ENCODE measurements at regions not wholly inside any gene's neighbourhood (a gene's known extent, or its start where the extent isn't known, plus 50 kb on each side); places are given as distances from the start of the nearest gene placed in this dataset.

GRCh38 chr18:8969639-8970390, 132.7 kb upstream of the NDUFV2 start:
- Histone ChIP-seq H3K9ac (ENCODE audit: low read depth in 1 of 2, low read length in 2 of 2) (no peak overlapping the region), H3K36me3 (ENCODE audit: control insufficient read depth in 2 of 2, insufficient read depth in 2 of 2, low read length in 2 of 2) (no peaks in the 10 kb centered on the region), H3K27me3 (ENCODE audit: control insufficient read depth in 2 of 2, insufficient read depth in 2 of 2, low read length in 2 of 2) (no peaks in the 10 kb centered on the region), H3K4me3 (ENCODE audit: low read length in 2 of 2) (no peak overlapping the region), H3K9me3 (ENCODE audit: control insufficient read depth in 2 of 2, low read length in 2 of 2) (no peaks in the 10 kb centered on the region), H3K27ac (ENCODE audit: low read depth in 2 of 2, low read length in 2 of 2) (no peak overlapping the region), H3K4me1 (ENCODE audit: control insufficient read depth in 2 of 2, insufficient read depth in 2 of 2, low read length in 2 of 2) (no peaks in the 10 kb centered on the region)

- Histone ChIP-seq H3K4me3 (ENCODE audit: low read length in 2 of 2) (no peak overlapping the region), H3K36me3 (ENCODE audit: control insufficient read depth in 2 of 2, insufficient read depth in 2 of 2, low read length in 2 of 2) (no peaks in the 10 kb centered on the region), H3K9ac (ENCODE audit: low read depth in 1 of 2, low read length in 2 of 2) (no peak overlapping the region), H3K9me3 (ENCODE audit: control insufficient read depth in 2 of 2, low read length in 2 of 2) (no peaks in the 10 kb centered on the region), H3K27me3 (ENCODE audit: control insufficient read depth in 2 of 2, insufficient read depth in 2 of 2, low read length in 2 of 2) (no peaks in the 10 kb centered on the region), H3K27ac (ENCODE audit: low read depth in 2 of 2, low read length in 2 of 2) (no peak overlapping the region), H3K4me1 (ENCODE audit: control insufficient read depth in 2 of 2, insufficient read depth in 2 of 2, low read length in 2 of 2) (no peaks in the 10 kb centered on the region)
These were observed 131.7 kb upstream of the NDUFV2 start for GRCh38 chr18:8970843-8971242.

- Histone ChIP-seq H3K9ac (ENCODE audit: low read depth in 1 of 2, low read length in 2 of 2) (no peak overlapping the region), H3K27ac (ENCODE audit: low read depth in 2 of 2, low read length in 2 of 2) (no peak overlapping the region), H3K4me1 (ENCODE audit: control insufficient read depth in 2 of 2, insufficient read depth in 2 of 2, low read length in 2 of 2) (no peaks in the 10 kb centered on the region), H3K4me3 (ENCODE audit: low read length in 2 of 2) (no peak overlapping the region), H3K27me3 (ENCODE audit: control insufficient read depth in 2 of 2, insufficient read depth in 2 of 2, low read length in 2 of 2) (no peaks in the 10 kb centered on the region), H3K9me3 (ENCODE audit: control insufficient read depth in 2 of 2, low read length in 2 of 2) (no peaks in the 10 kb centered on the region), H3K36me3 (ENCODE audit: control insufficient read depth in 2 of 2, insufficient read depth in 2 of 2, low read length in 2 of 2) (no peaks in the 10 kb centered on the region)
These were observed 130.4 kb upstream of the NDUFV2 start for GRCh38 chr18:8972116-8972515.

GRCh38 chr18:8974279-8974678, 128.2 kb upstream of the NDUFV2 start:
- Histone ChIP-seq H3K36me3 (ENCODE audit: control insufficient read depth in 2 of 2, insufficient read depth in 2 of 2, low read length in 2 of 2) (no peaks in the 10 kb centered on the region), H3K9ac (ENCODE audit: low read depth in 1 of 2, low read length in 2 of 2) (no peak overlapping the region), H3K27ac (ENCODE audit: low read depth in 2 of 2, low read length in 2 of 2) (peak overlapping the region in 1 of 2 donors; percentile 14), H3K4me3 (ENCODE audit: low read length in 2 of 2) (no peak overlapping the region), H3K27me3 (ENCODE audit: control insufficient read depth in 2 of 2, insufficient read depth in 2 of 2, low read length in 2 of 2) (no peaks in the 10 kb centered on the region), H3K9me3 (ENCODE audit: control insufficient read depth in 2 of 2, low read length in 2 of 2) (no peaks in the 10 kb centered on the region), H3K4me1 (ENCODE audit: control insufficient read depth in 2 of 2, insufficient read depth in 2 of 2, low read length in 2 of 2) (no peaks in the 10 kb centered on the region)

GRCh38 chr18:8974696-8975095, 127.8 kb upstream of the NDUFV2 start:
- H3K9ac ChIP-seq (ENCODE audit: low read depth in 1 of 2, low read length in 2 of 2): no peak overlapping the region
- no peaks in the 10 kb centered on the region for H3K36me3 ChIP-seq (ENCODE audit: control insufficient read depth in 2 of 2, insufficient read depth in 2 of 2, low read length in 2 of 2)
- no peaks in the 10 kb centered on the region for H3K27me3 ChIP-seq (ENCODE audit: control insufficient read depth in 2 of 2, insufficient read depth in 2 of 2, low read length in 2 of 2)
- H3K9me3 ChIP-seq (ENCODE audit: control insufficient read depth in 2 of 2, low read length in 2 of 2): no peaks in the 10 kb centered on the region
- H3K27ac ChIP-seq (ENCODE audit: low read depth in 2 of 2, low read length in 2 of 2): peak overlapping the region in 1 of 2 donors; percentile 14
- H3K4me3 ChIP-seq (ENCODE audit: low read length in 2 of 2): no peak overlapping the region
- no peaks in the 10 kb centered on the region for H3K4me1 ChIP-seq (ENCODE audit: control insufficient read depth in 2 of 2, insufficient read depth in 2 of 2, low read length in 2 of 2)

- H3K9me3 ChIP-seq (ENCODE audit: control insufficient read depth in 2 of 2, low read length in 2 of 2): no peaks in the 10 kb centered on the region
- no peaks in the 10 kb centered on the region for H3K27me3 ChIP-seq (ENCODE audit: control insufficient read depth in 2 of 2, insufficient read depth in 2 of 2, low read length in 2 of 2)
- H3K27ac ChIP-seq (ENCODE audit: low read depth in 2 of 2, low read length in 2 of 2): no peak overlapping the region
- no peaks in the 10 kb centered on the region for H3K36me3 ChIP-seq (ENCODE audit: control insufficient read depth in 2 of 2, insufficient read depth in 2 of 2, low read length in 2 of 2)
- no peak overlapping the region for H3K9ac ChIP-seq (ENCODE audit: low read depth in 1 of 2, low read length in 2 of 2)
- H3K4me3 ChIP-seq (ENCODE audit: low read length in 2 of 2): no peak overlapping the region
- peaks cover 0 to 2% of the 10 kb centered on the region in 2 donors for H3K4me1 ChIP-seq (ENCODE audit: control insufficient read depth in 2 of 2, insufficient read depth in 2 of 2, low read length in 2 of 2)
These were observed 126.9 kb upstream of the NDUFV2 start for GRCh38 chr18:8975624-8976023.

- Histone ChIP-seq H3K9ac (ENCODE audit: low read depth in 1 of 2, low read length in 2 of 2) (no peak overlapping the region), H3K4me3 (ENCODE audit: low read length in 2 of 2) (no peak overlapping the region), H3K9me3 (ENCODE audit: control insufficient read depth in 2 of 2, low read length in 2 of 2) (no peaks in the 10 kb centered on the region), H3K36me3 (ENCODE audit: control insufficient read depth in 2 of 2, insufficient read depth in 2 of 2, low read length in 2 of 2) (no peaks in the 10 kb centered on the region), H3K27me3 (ENCODE audit: control insufficient read depth in 2 of 2, insufficient read depth in 2 of 2, low read length in 2 of 2) (no peaks in the 10 kb centered on the region), H3K4me1 (ENCODE audit: control insufficient read depth in 2 of 2, insufficient read depth in 2 of 2, low read length in 2 of 2) (peaks cover 0 to 2% of the 10 kb centered on the region in 2 donors), H3K27ac (ENCODE audit: low read depth in 2 of 2, low read length in 2 of 2) (no peak overlapping the region)
These were observed 125.9 kb upstream of the NDUFV2 start for GRCh38 chr18:8976606-8977005.

- Histone ChIP-seq H3K27ac (ENCODE audit: low read depth in 2 of 2, low read length in 2 of 2) (no peak overlapping the region), H3K36me3 (ENCODE audit: control insufficient read depth in 2 of 2, insufficient read depth in 2 of 2, low read length in 2 of 2) (no peaks in the 10 kb centered on the region), H3K9me3 (ENCODE audit: control insufficient read depth in 2 of 2, low read length in 2 of 2) (no peaks in the 10 kb centered on the region), H3K4me3 (ENCODE audit: low read length in 2 of 2) (no peak overlapping the region), H3K27me3 (ENCODE audit: control insufficient read depth in 2 of 2, insufficient read depth in 2 of 2, low read length in 2 of 2) (no peaks in the 10 kb centered on the region), H3K4me1 (ENCODE audit: control insufficient read depth in 2 of 2, insufficient read depth in 2 of 2, low read length in 2 of 2) (peaks cover 0 to 2% of the 10 kb centered on the region in 2 donors), H3K9ac (ENCODE audit: low read depth in 1 of 2, low read length in 2 of 2) (no peak overlapping the region)
These were observed 125.3 kb upstream of the NDUFV2 start for GRCh38 chr18:8977166-8977565.

- Histone ChIP-seq H3K9me3 (ENCODE audit: control insufficient read depth in 2 of 2, low read length in 2 of 2) (no peaks in the 10 kb centered on the region), H3K4me1 (ENCODE audit: control insufficient read depth in 2 of 2, insufficient read depth in 2 of 2, low read length in 2 of 2) (peaks cover 0 to 2% of the 10 kb centered on the region in 2 donors), H3K36me3 (ENCODE audit: control insufficient read depth in 2 of 2, insufficient read depth in 2 of 2, low read length in 2 of 2) (no peaks in the 10 kb centered on the region), H3K27ac (ENCODE audit: low read depth in 2 of 2, low read length in 2 of 2) (no peak overlapping the region), H3K9ac (ENCODE audit: low read depth in 1 of 2, low read length in 2 of 2) (no peak overlapping the region), H3K27me3 (ENCODE audit: control insufficient read depth in 2 of 2, insufficient read depth in 2 of 2, low read length in 2 of 2) (no peaks in the 10 kb centered on the region), H3K4me3 (ENCODE audit: low read length in 2 of 2) (no peak overlapping the region)
These were observed 124.8 kb upstream of the NDUFV2 start for GRCh38 chr18:8977701-8978100.

GRCh38 chr18:8978394-8978793, 124.1 kb upstream of the NDUFV2 start:
- Histone ChIP-seq H3K4me3 (ENCODE audit: low read length in 2 of 2) (no peak overlapping the region), H3K27ac (ENCODE audit: low read depth in 2 of 2, low read length in 2 of 2) (no peak overlapping the region), H3K9me3 (ENCODE audit: control insufficient read depth in 2 of 2, low read length in 2 of 2) (no peaks in the 10 kb centered on the region), H3K4me1 (ENCODE audit: control insufficient read depth in 2 of 2, insufficient read depth in 2 of 2, low read length in 2 of 2) (peaks cover 0 to 2% of the 10 kb centered on the region in 2 donors), H3K9ac (ENCODE audit: low read depth in 1 of 2, low read length in 2 of 2) (no peak overlapping the region), H3K36me3 (ENCODE audit: control insufficient read depth in 2 of 2, insufficient read depth in 2 of 2, low read length in 2 of 2) (no peaks in the 10 kb centered on the region), H3K27me3 (ENCODE audit: control insufficient read depth in 2 of 2, insufficient read depth in 2 of 2, low read length in 2 of 2) (no peaks in the 10 kb centered on the region)
